Lower lobe of right lung (tissue), 2 donors: ENCODE measurements at regions not wholly inside any gene's neighbourhood (a gene's known extent, or its start where the extent isn't known, plus 50 kb on each side); places are given as distances from the start of the nearest gene placed in this dataset.

Experiments
- ATAC-seq, 2 donors: fragments of 200-7000 bp; cut with Tn5 transposase; one replicate each; pipeline ENCODE4 v1.9.1; 2020 to 2022; ENCODE audit warnings: mild to moderate bottlenecking in 2 of 2, moderate library complexity in 2 of 2
- DNase-seq: peaks from one replicate; pipeline ENCODE4 v3.0.0-alpha.2; 2020
- H3K27ac ChIP-seq: fragments of 200-600 bp; one replicate; pipeline ENCODE4 v1.8.0; 2022
- H3K27me3 ChIP-seq: fragments of 200-600 bp; one replicate; pipeline ENCODE4 v1.8.0; 2022; ENCODE audit warnings: low read depth
- H3K36me3 ChIP-seq: fragments of 200-600 bp; one replicate; pipeline ENCODE4 v1.8.0; 2022; ENCODE audit warnings: mild to moderate bottlenecking
- H3K4me1 ChIP-seq: fragments of 200-600 bp; one replicate; pipeline ENCODE4 v1.8.0; 2022
- H3K4me3 ChIP-seq: fragments of 200-600 bp; one replicate; pipeline ENCODE4 v1.8.0; 2022; ENCODE audit warnings: mild to moderate bottlenecking
- H3K9me3 ChIP-seq: fragments of 200-600 bp; one replicate; pipeline ENCODE4 v1.8.0; 2022
- CTCF ChIP-seq: fragments of 200-600 bp; IDR thresholded peaks from one replicate; pipeline ENCODE4 v1.8.0; 2022; ENCODE audit warnings: antibody characterized with exemption, mild to moderate bottlenecking
- intact Hi-C: fragments of 100-400 bp; cut with DNase I; formaldehyde crosslinking; loops from one replicate; pipeline ENCODE4 v1.11.0; 2022
- donor health status: DM: no; HTN: yes; CAD: no; lungs with severe emphysema.

DNA sequence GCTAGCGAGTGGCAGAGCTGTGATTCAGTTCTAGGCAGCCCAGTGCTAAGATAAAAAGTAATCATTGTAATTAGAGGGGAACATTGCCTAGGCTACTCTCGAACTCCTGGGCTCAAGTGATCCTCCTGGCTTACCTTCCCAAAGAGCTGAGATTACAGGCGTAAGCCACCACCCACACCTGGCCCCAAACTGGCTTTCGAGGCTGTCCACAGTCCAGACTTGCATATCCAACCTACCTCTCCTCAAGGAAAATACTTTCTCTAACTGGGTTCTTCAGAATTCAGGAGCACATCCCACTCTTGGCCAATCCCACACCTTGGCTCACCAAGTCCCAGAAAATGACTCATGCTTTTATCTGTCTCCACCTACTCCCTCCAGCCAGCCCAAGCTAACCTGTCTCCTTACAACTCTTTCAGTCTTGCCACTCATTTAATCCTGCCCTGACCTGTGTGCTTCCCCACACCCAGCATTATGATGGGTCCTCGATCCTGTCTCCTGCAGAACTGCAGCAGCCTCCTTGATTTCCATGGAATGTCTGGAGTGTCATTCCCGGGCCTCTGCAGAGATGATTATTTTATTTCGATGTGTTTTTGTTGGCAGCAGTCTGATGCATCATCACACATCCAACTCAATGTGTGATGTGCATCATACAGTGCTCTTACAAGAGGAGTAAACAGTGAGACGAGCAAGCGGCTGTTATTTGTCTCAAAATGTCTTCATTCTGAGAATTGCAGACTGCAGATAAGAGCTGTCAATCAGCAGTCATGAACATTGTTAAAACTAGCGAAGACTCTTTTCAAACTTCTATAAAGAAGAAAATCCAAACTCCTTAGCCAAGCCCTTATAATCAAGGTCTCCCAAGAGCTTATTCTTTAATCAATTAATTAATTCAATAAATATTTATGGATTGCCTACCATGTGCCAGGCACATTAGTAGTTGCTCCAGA, 167.3 kb downstream of the SEC61B start:
- TF ChIP-seq CTCF = no peak
- intact Hi-C loops = no loop called here
- Histone ChIP-seq H3K4me1 (no peaks in the 10 kb centered on the region), H3K36me3 (no peaks in the 10 kb centered on the region), H3K4me3 (no peak overlapping the region), H3K27ac (no peak overlapping the region), H3K27me3 (no peaks in the 10 kb centered on the region), H3K9me3 (no peaks in the 10 kb centered on the region)
- DNase-seq = no peak
- ATAC-seq = no peak

DNA sequence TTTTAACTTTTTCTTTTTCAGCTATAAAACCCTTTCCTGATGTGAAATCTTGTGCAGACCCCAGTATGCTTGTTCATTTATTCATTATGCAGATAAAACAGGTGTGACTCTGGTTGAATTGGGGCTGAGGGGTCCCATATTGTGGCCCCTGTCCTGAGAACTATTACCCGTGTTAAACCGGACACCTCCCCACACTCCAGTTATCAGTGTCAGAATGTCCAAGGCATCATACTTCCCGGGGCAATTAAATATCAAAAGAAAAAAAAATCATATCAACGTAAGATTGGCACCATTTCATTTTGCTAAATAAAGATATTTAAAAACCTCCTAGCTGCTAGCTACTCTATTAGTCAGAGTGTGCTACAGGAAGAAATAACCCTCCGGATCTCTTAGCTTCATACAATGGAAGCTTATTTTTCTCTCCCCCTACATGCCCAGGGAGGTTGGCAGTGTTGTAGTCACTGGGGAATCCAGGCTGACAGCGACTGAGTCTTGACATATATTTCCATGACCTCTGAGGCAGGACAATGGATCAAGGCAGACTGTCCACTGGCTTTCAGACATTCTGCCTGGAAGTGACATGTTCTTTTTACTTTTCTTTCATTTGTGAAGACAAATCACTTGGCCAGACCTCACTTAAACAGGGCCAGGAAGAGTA, 170.0 kb downstream of the SEC61B start:
- H3K27me3 ChIP-seq = no peaks in the 10 kb centered on the region
- intact Hi-C loops = no loop called here
- TF ChIP-seq CTCF = no peak

GRCh38 chr9:99392986-99393385, 170.9 kb downstream of the SEC61B start:
- intact Hi-C loops = no loop called here
- H3K4me3 ChIP-seq = no peak overlapping the region
- no peaks in the 10 kb centered on the region for H3K9me3 ChIP-seq
- no peaks in the 10 kb centered on the region for H3K4me1 ChIP-seq
- no peak for TF ChIP-seq CTCF
- no peaks in the 10 kb centered on the region for H3K36me3 ChIP-seq
- no peaks in the 10 kb centered on the region for H3K27me3 ChIP-seq
- no peak overlapping the region for H3K27ac ChIP-seq
- ATAC-seq (no peak), DNase-seq (no peak)

More for the DNA sequence above, 170.0 kb downstream of the SEC61B start:
- Histone ChIP-seq H3K27ac (no peak overlapping the region), H3K4me1 (no peaks in the 10 kb centered on the region), H3K4me3 (no peak overlapping the region), H3K36me3 (no peaks in the 10 kb centered on the region), H3K9me3 (no peaks in the 10 kb centered on the region)
- DNase-seq (no peak), ATAC-seq (no peak)

GRCh38 chr9:99393993-99394392, 171.9 kb downstream of the SEC61B start:
- DNase-seq = no peak
- H3K4me1 ChIP-seq = no peaks in the 10 kb centered on the region
- H3K27me3 ChIP-seq = no peaks in the 10 kb centered on the region
- no peaks in the 10 kb centered on the region for H3K9me3 ChIP-seq
- ATAC-seq = no peak
- no peak overlapping the region for H3K27ac ChIP-seq
- H3K4me3 ChIP-seq = no peak overlapping the region
- intact Hi-C loops = no loop called here
- no peak for TF ChIP-seq CTCF
- H3K36me3 ChIP-seq = no peaks in the 10 kb centered on the region

DNA sequence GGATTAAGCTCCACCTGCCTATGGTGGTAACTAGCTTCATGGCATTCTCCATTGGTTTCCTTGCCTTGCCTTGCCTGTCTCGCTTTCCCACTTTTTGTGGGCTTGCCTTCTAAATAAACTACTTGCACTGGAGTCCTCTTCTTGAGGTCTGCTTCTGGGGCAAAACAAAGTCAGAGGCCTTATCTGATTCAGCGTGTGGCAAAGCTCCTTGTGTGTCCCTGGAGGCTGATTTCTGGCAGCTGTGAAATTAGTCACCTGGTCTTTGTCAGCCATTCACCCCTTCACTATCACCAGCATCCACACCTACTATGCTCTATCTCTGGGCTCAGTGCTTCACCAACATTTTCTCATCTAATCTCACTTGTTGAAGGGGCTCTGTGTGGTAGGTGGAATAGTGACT, 176.2 kb downstream of the SEC61B start:
- ATAC-seq = no peak
- no peaks in the 10 kb centered on the region for H3K36me3 ChIP-seq

More for the DNA sequence above, 176.2 kb downstream of the SEC61B start:
- no peak for DNase-seq
- H3K4me1 ChIP-seq = no peaks in the 10 kb centered on the region
- H3K27me3 ChIP-seq = no peaks in the 10 kb centered on the region
- no peak overlapping the region for H3K27ac ChIP-seq
- intact Hi-C loops = no loop called here
- no peak for TF ChIP-seq CTCF
- H3K4me3 ChIP-seq = no peak overlapping the region
- no peaks in the 10 kb centered on the region for H3K9me3 ChIP-seq
